LHCN-M2 (cell line): ENCODE measurements at regions not wholly inside any gene's neighbourhood (a gene's known extent, or its start where the extent isn't known, plus 50 kb on each side); places are given as distances from the start of the nearest gene placed in this dataset.

ENCODE experiments used
- DNase-seq: peaks from one replicate; pipeline ENCODE4 v3.0.0-alpha.2; 2012; ENCODE audit warnings: low read depth

DNA sequence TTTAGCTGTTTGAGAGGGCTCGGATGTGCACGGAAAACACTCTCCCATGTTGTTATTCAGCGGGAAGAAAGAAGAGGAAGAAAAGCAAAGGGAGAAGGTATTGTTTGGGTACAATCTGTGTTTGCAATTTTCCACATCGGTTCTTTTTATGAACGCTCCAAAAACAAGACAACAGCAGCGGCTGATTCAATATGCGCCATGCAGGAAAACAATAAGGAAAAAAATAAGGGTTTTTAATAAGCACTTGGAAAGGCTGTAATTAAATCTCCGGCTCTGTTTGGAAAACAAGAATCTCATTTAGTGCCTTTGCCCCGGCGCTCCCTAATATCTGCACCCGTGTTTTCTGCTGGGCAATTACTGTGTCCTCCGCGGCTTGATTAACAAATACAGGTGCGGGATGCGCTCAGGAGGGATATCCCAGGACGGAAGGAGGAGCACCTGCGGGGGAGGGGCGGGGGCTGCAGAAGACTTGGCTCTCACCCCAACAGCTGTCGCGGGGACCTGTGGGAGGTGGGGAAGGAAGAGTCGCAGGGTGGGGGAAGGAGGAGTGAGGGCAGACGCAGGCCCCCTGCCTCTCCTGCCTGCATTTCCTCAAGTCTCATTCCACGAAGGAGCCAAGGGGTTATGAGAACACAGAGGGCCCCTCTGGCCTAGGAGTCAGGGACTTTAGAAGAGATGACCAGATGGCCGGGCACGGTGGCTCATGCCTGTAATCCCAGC, 181.5 kb upstream of the PODXL start:
- no peak for DNase-seq

DNA sequence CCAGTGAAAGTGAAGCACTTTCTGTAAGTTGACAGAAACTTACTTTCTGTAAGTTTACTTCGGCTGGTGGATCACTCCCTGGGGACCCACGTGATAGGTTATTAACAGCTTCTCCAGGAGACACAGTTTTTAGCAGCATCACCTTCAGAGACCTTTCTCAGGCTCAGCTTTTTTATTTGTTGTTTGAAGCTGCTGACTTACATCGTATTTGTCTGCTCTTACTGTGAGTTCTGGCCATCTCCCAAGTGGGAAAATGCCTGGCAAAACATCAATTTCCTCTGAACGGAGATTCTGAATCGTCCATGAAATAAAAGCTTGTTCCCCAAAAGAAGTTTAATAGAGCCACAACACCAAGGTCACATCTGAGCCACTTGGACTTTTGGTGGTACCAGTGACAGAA, 178.7 kb upstream of the PODXL start:
- no peak for DNase-seq

DNA sequence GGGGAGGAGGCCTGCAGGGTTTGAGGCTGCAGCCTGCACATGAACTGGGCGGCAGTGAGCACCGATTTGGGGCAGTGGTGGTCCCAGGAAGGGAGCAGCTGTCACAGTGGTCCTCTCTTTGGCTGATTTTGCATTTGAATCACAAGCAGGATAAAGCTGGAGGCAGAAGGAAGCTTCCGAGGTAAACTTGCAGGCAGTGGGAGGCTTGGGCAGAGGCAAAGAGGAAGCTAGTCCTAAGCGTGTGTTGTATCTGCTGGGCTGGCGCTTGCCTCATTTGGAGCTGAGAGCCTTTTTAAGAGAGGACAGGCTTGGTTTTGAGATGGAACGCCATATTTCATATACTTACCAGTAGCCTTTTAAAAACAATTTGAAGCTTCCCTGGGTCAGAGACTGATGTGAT, 177.2 kb upstream of the PODXL start:
- no peak for DNase-seq

DNA sequence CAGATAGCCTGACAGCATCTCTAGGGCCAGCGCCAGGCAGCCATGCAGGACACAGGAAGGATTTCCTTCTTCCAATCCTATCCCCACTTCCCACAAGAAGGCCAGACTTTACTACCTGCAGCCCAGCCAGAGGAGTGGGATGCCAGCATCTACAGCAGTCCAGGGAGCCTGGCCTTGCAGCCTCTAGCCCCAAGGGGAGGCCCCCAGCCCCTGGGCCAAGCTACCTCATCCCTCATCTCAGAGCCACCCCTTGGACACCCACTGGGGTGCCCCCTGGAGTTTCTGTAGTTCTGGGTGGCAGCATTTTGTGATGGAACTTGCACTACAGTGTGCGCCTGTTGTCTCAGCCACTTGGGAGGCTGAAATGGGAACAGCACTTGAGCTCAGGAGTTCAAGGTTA, 170.8 kb upstream of the PODXL start:
- no peak for DNase-seq

DNA sequence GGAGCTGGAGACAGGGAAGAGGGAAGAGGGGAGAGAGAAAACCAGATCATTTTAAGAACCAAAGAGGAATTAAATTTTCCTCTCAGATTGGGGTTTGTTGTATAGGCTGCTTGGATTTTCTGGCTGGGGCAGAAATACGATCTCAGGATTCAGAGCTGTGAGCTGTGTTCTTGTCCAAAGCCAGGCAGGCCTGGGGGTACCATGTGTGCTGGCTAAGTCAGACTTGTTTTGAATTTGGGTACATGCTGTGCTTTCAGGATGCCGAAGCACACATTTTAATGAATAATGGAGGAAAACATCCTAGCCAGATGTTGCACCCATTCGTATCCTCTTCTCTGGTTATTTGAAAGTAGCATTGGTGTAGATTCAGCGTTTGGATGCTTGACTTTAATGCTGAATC, 170.3 kb upstream of the PODXL start:
- DNase-seq = no peak

DNA sequence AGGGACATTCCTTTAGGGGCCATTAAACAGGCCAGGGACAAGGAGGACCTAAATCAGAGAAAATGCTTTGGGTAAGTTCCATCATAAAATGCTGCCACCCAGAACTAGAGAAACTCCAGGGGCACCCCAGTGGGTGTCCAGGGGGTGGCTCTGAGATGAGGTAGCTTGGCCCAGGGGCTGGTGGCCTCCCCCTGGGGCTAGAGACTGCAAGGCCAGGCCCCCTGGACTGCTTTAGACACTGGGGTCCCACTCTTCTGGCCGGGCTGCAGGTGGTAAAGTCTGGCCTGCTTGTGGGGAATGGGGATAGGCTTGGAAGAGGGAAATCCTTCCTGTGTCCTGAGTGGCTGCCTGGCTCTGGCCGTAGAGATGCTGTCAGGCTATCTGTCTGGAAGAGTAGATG, 169.6 kb upstream of the PODXL start:
- DNase-seq = no peak

DNA sequence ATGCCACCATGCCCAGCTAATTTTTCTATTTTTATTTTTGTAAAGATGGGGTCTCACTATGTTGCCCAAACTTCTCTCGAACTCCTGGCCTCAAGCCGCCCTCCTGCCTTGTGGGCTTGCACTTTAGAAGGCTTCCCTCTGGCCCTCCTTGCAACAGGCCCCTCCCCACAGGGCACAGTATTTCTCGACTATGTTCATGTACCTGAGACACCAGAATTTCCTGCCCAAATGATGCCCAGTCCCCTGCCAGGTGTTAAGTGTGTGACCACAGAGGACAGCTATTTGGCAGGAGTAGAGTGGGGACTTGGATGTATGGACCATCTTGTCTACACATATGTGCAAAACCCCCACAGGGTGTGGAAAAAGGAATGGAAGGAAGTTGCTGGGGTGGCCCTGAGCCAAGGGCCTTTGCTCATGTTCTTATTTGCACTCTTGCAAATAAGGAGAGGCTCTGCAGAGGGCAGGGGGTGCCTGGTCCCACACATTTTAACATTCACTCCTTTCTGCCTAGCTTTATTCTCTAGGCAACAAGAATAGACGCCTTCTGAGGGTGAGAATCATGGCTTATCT, 168.4 kb upstream of the PODXL start:
- no peak for DNase-seq

DNA sequence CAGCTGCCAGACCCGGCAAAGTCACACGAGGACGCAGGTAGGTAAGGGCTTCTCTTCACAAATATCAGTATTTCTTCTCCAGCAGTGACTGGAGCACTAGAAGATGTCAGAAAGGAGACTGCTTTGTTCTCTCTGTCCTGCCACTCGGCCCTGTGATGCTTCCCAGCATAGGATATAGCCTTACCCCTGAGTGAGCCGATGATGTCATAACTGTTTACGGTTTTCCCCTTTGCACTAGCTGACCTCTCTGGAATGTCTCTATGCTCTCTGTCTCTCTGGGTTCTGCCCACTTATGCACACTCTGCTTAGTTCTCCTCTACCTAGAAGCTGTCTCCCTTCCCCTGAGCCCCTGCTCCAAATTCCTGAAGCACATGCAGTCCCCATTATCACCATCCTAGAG, 167.5 kb upstream of the PODXL start:
- DNase-seq = peak; percentile 8

DNA sequence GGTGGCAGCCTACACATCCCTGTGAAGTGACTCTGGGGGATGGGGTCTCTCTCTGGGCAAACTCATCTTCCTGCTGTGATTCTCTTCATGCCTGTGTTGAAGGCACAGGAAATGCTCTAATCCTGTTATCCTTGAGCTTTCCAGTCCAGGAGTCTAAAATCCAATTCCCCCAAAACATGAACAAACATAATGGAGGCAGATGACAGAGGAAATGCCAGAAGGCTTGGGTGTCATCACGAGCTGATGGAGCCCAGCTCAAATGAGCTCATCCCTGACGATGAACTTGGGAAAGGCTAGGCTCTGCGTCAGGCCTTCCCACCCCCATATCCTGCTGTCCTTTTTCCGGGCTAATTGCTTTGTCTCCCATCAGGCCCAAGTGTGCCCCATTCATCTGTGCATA, 165.9 kb upstream of the PODXL start:
- no peak for DNase-seq

DNA sequence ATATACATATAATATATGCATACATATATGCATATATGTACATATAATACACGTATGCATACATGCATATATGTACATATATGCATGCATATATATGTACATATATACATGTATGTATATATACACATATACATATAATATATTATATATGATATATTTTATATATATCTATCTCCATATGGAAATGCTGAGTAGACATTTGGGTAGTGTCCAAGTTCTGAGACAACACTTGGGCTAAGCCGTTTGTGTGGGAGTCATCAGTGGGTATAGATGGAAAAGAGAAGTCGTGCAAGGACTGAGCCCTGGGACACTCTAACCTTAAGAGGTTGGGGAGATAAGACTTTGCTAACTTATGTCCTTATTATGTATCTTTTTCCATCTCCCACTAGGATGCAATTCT, 165.2 kb upstream of the PODXL start:
- no peak for DNase-seq

DNA sequence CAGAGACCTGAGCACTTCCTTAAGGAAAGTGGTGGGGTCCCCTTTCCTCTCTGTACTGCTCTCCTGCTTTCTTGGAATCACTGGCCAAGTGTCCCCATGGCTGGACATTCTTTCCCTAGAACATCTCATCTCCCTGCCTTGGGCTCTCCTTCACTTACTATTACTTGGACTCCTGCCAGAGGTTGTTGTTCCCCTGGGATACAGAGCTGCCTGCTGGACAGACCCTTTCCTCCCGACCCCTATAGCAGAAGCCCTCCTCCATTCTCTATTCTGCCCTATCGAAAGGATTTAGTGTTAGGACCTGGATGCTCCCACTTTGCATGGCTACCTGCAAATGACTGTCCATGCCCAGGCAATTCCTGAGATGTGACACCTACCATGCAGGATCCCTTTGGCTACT, 164.3 kb upstream of the PODXL start:
- no peak for DNase-seq

DNA sequence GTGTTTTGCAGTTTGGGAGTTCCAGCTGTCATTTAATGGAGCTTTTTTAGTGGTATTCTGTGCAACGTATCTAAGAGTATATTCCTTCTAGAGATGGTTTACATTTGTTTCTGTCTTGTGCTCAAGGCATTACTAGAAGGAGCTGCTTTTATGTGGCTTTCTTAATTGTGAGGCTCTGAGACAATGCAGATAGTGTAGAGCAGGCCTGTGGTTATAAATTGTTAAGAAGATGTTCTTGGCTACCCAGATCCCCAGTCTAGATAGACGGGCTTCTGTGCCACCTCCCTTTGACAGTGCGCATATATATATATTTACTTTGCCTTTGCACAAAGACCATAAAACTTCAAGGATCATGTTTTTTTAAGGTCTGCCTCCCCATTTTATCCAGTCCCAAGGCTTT, 160.8 kb upstream of the PODXL start:
- no peak for DNase-seq

DNA sequence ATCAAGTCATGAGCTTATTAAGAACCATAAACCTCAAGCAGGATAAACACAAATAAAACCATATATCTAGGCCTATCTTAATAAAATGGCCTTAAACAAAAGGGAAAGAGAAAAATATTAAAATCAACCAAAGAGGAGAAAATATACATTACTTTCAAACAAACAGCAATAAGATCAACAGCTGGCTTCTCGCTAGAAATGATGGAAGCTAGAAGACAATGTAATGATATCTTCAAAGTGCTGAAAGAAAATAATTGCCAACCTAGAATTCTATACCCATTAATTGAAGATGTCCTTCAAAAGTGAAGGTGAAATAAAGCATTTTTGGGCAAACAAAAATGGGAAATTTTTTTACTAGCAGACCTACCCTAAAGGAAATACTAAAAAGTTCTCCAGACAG, 142.9 kb upstream of the PODXL start:
- no peak for DNase-seq

DNA sequence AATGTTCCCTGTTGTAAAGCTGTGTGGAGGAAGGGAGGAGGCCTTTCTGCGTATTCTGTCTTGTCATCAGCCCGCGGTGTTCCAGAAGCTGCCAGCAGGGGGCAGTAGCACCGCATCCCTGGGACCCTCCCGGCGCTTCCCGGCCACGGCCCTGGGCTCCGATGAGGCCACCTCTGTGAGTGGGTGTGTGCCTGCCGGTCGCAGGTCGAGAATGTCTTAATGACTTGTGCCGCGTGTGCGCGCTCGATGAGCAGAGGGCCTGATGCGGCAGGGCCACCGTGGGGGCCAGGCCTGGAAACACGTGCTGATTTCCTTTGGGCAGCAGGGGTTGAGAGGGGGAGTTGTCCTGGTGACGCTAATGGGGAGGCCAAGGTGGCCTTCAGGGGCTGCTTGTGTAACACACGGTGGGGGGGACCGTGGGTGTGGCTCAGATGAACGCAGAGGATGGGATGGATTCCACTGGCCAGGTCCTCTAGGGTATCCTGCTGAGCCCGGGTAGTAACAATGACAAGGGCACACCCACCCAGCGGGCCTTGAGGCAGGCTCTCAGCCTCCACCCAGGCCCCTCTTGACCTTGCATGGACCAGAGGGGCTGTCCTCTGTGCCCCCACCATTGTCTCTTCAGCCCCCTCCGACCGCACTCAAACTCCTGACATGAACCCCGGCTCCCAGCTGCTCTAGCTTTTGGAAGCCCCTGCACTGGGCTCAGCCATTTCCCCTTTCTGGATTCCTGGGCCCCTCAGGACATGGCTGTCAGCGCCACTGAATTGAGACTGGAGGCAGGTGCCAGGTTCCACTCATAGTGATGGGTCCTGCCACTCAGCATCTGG, 135.9 kb upstream of the PODXL start:
- peak; percentile 30 for DNase-seq

DNA sequence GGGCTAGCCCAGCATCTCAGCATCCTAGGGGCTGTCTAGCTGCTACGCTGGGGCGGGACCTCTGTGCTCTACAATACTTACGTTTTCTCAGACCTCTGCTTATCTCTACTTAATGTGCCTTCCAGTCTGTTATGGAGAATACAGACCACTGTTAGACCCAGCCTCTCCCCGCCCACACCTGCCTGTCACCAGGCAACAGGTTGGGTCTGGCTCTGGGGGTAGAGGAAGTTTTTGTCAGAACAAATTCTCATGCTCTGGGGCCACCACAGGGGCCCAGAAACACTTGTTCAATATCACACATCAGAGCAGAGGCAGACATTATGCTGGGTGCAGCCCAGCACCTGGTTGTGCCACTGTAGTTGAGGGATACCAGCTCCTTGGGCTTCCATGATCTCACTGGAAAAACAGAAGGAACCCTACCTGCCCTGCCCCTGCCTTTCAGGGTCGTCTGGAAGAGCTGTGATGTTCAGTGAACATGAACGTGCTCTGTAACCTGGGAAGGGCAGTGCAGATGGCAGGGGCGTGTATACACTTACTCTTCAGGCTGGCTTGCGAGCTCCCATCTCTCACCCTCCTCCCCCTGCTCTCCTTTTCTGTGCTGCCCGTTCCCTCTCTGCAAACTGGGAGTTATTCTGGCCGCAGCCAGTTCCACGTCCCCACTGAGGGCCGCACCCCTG, 135.2 kb upstream of the PODXL start:
- no peak for DNase-seq

DNA sequence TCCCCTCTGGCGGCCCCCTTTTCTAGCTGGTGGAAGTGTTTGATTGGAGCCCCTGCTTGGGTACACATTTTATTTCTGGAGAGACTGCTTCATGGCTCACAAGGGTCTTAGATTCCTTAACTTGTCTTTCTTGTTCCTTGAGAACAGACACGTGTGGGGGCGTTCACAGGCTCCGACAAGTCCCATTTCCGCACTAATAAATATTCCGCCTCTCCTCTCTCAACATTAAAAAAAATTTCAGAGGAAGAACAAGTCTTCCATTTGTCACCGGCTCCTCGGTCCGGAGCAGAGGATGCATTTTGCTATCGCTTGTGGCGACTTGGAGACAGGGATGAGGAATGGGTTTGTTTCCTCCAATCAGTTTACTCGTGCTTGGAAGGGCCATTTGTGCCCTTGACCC, 134.0 kb upstream of the PODXL start:
- no peak for DNase-seq

DNA sequence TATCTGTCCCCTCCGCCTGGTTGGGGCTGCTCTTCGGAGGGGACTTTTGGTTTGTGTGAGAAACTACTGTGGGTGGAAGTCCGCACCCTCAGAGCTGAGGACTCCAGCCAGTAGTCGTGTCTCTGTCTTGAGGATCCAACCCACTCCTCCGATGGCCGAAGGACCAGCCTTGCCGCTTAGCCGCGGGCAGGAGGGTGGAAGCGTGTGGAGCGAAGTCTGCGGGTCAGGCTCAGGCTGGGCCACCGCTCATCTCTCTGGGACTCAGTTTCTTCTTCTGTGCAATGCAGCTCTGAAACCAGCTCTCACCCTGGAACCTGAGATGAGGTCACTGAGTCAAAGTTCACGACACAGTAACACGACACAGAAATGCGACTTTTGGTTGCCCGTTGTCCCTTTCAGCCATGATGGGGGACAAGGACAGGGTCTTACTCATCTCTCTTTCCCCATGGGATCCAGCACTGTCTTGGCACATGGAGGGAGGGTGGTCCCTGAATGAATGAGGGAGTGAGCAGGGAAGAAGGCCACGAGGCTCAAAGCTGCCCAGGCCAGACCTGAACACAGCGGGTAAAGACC, 133.3 kb upstream of the PODXL start:
- no peak for DNase-seq

DNA sequence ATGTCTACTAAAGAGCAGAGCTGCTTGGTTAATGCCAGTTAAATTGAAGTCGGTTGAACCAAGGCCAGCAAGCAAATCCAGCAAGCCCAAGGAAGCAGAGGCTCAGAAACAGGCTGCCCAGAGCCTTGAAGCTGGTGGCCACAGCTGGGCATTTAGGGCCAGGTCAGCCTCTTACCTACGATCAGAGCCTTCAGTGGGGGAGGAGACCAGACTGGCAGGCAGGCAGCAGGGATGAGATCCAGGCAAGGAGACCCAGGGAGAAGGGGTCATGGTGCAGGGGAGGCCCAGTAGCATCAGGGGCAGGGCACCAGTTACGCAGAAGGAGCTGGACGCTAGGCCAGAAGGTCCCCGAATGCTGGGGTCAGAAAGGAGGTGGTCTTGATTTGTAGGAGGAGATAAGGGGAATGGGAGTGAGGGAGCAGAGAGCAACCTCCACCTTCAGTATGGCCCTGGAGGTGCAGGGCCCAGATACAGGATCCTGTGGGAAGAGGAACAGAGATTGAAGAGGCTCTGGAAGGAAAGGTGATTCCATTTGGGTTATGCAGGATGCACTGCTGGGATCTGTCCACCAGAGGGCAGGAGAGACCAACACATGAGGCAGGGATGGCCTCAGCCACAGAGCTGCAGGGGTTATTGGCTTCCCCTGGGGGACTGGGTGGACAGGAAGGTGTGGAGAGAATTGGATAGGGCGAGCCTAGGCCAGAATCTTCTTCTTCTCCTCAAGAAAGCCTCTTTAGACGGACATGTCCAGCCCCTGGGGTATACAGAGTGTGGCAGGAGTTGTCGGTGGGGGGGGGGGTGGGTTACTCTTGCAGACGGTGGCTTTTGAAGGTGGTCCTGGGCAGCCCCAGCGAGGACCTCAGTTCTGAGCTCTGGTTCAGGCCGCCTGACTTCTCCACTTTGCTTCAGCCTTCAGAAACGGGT, 132.6 kb upstream of the PODXL start:
- DNase-seq = peak; percentile 64

DNA sequence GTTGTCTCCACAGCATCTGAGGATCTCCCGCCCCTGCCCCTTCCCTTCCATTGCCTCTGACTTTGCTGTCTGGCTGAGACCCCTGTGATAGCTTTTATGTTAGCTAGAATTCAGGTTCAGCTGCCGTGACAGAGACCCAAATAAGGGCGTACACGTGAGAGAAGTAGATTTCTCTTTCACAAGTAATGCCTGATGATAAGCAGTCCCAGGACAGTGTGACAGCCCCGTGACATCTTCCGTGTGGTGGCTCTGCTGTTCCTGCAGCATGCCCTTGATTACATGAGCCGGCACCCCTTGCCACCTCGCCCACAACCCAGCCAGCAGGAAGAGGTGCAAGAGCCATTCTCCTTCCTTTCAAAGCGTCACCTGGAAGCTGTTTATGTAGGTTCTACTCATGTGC, 130.9 kb upstream of the PODXL start:
- no peak for DNase-seq

DNA sequence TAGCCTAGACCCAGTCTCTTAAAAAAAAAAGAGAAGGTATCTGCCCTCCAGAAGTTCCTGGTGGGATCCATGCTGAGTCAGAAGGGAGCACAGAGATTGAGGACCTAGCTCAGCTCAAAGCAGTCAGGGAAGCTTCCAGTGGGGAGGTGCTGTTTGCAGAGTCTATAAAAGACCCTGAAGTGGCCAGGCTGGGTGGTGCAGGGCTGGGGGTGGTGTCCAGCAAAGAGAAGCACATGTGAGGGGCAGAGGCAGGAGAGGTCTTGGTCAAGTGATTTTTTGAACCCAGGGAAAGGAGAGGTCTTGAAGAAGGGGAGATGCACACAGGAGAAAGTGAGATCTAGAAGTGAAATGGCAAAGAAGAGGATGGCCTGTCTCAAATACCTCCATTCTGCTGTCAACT, 130.4 kb upstream of the PODXL start:
- no peak for DNase-seq

DNA sequence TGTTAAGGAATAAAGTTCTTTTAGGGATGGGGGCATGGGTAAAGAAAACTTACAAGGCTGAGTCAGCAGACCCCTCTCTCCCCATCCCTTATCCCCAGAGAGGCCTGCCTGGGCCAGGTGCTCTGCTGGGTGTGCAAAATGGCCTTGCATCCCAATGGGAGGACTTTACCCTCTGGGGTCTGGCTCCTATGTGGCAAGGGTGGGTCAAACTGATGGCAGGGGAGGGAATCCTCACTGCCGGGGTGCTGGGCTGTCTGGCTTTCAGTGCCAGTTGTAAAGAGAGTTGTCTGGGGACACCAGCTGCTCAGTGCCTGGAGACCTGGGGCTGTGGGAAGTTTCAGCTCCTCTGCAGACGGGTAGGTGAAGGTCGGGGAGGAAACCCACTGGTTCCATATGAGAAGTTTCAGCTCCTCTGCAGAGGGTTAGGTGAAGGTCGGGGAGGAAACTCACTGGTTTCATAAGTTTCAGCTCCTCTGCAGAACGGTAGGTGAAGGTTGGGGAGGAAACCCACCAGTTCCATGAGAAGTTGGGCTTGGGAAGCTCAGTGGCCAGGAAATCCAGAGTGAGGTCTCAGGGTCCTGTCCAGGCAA, 127.2 kb upstream of the PODXL start:
- DNase-seq = no peak
